GM12878 (cell line): ENCODE measurements at regions not wholly inside any gene's neighbourhood (a gene's known extent, or its start where the extent isn't known, plus 50 kb on each side); places are given as distances from the start of the nearest gene placed in this dataset.

ENCODE experiments used
- ATAC-seq: fragments of 200-7000 bp; cut with Tn5 transposase; 3 replicates; pipeline ENCODE4 v1.9.1; 2020; ENCODE audit warnings: mild to moderate bottlenecking, moderate library complexity
- BruUV-seq: library from RNA; stranded (reverse); fragments of 400-500 nt; replicated peaks from 2 replicates; lab custom pipeline; 2021; lab: Mats Ljungman, UMichigan
- CTCF ChIA-PET: fragments of 300-600 bp; sonication (Branson Sonifier 250); formaldehyde crosslinking; extraction: SDS; loops from one replicate; lab custom pipeline; 2021; ENCODE audit warnings: inconsistent platforms; lab: Yijun Ruan, JAX
- POLR2A ChIA-PET: fragments of 350-600 bp; formaldehyde crosslinking; extraction: SDS; loops from one replicate; lab custom pipeline; 2021; ENCODE audit warnings: inconsistent platforms; lab: Charles Lee
- RAD21 ChIA-PET: fragments of 300-600 bp; sonication (Branson Sonifier 250); formaldehyde crosslinking; loops from one replicate; lab custom pipeline; 2023; ENCODE audit warnings: antibody characterized with exemption; ENCODE audit not compliant: unreplicated experiment; lab: Charles Lee
- SMC1A ChIA-PET: fragments of 300-600 bp; sonication (Branson Sonifier 250); formaldehyde crosslinking; loops from one replicate; lab custom pipeline; 2023; ENCODE audit not compliant: unreplicated experiment, uncharacterized antibody; lab: Charles Lee
- DNase-seq: peaks from one replicate; pipeline ENCODE4 v3.0.0-alpha.2; 2011; ENCODE audit warnings: low read depth, low spot score
- FAIRE-seq: peaks from 3 replicates; lab custom pipeline; 2011; peaks lifted over from hg19 to GRCh38; lab: Jason Lieb, UNC
- H2AFZ ChIP-seq: 2 replicates; pipeline ENCODE4 v1.6.0; 2011; ENCODE audit warnings: low read depth, low read length, control low read depth; ENCODE audit not compliant: control insufficient read depth
- H3K27ac ChIP-seq: 2 replicates; pipeline ENCODE4 v1.5.1; 2011; ENCODE audit warnings: control low read depth; ENCODE audit not compliant: control insufficient read depth, insufficient read depth
- H3K27me3 ChIP-seq, 2 experiments: replicated peaks in 1 of 2; 2 replicates each; pipeline versions ENCODE4 v1.6.0 to v1.6.1; 2011; ENCODE audit warnings: low read length in 1 of 2; ENCODE audit not compliant: control insufficient read depth in 2 of 2, insufficient read depth in 2 of 2
- H3K36me3 ChIP-seq, 2 experiments: 2 replicates each; pipeline ENCODE4 v1.5.1; 2011; ENCODE audit warnings: low read length in 1 of 2; ENCODE audit not compliant: control insufficient read depth in 2 of 2, insufficient read depth in 2 of 2
- H3K4me1 ChIP-seq: 2 replicates; pipeline ENCODE4 v1.6.1; 2011; ENCODE audit warnings: mild to moderate bottlenecking, low read length, moderate library complexity, mixed read lengths; ENCODE audit not compliant: control insufficient read depth, insufficient read depth
- H3K4me2 ChIP-seq: 2 replicates; pipeline ENCODE4 v1.6.0; 2011; ENCODE audit warnings: control low read depth; ENCODE audit not compliant: control insufficient read depth, insufficient read depth
- H3K4me3 ChIP-seq: fragments of 200-600 bp; sonication (generic); 2 replicates; pipeline ENCODE4 v1.5.1; 2016
- H3K79me2 ChIP-seq: 2 replicates; pipeline ENCODE4 v1.6.0; 2011; ENCODE audit warnings: low read length; ENCODE audit not compliant: control insufficient read depth, insufficient read depth
- H3K9ac ChIP-seq: 2 replicates; pipeline ENCODE4 v1.8.0; 2011; ENCODE audit warnings: low read length, control low read depth, mixed read lengths; ENCODE audit not compliant: control insufficient read depth, insufficient read depth
- H3K9me3 ChIP-seq: replicated peaks from 3 replicates; pipeline ENCODE4 v1.5.1; 2011; ENCODE audit warnings: mild to moderate bottlenecking, low read length; ENCODE audit not compliant: control insufficient read depth, insufficient read depth
- H4K20me1 ChIP-seq: 2 replicates; pipeline ENCODE4 v1.6.0; 2011; ENCODE audit not compliant: control insufficient read depth, insufficient read depth
- BCLAF1 ChIP-seq: fragments of 450-650 bp; IDR thresholded peaks from 2 replicates; pipeline ENCODE4 v1.6.1; 2017; ENCODE audit warnings: antibody characterized with exemption, mild to moderate bottlenecking, moderate library complexity
- NFIC ChIP-seq: IDR thresholded peaks from 2 replicates; pipeline ENCODE4 v1.6.1; 2012; ENCODE audit warnings: low read depth, mild to moderate bottlenecking, inconsistent platforms, low read length, moderate library complexity
- TCF7 ChIP-seq: IDR thresholded peaks from 2 replicates; pipeline ENCODE4 v1.6.1; 2014; ENCODE audit warnings: antibody characterized with exemption, borderline replicate concordance
- ZBTB33 ChIP-seq: fragments of 450-650 bp; IDR thresholded peaks from 2 replicates; pipeline ENCODE4 v1.6.1; 2017; ENCODE audit warnings: mild to moderate bottlenecking
- ZNF274 ChIP-seq: IDR thresholded peaks from one replicate; pipeline ENCODE4 v1.8.0; 2011; ENCODE audit not compliant: insufficient read length, insufficient read depth
- WGBS: methylation state at CpG from one replicate; pipeline ENCODE4 v1.1.6; 2016; ENCODE audit warnings: low lambda C conversion rate; ENCODE audit not compliant: insufficient replicate concordance, insufficient coverage; ENCODE audit errors: missing lambda C conversion rate; 5-methylcytosine and 5-hydroxymethylcytosine counted together
- in situ Hi-C: fragments of 300-500 bp; cut with MboI; formaldehyde crosslinking; loops from 9 replicates; pipeline ENCODE4 v1.14.3; 2018; ENCODE audit warnings: mixed read lengths
- intact Hi-C: fragments of 100-400 bp; cut with micrococcal nuclease; formaldehyde crosslinking; loops from one replicate; pipeline ENCODE4 v1.14.2; 2022; ENCODE audit not compliant: unreplicated experiment
- TF ChIP-seq, protein P1 (sequence below), 3 experiments: IDR thresholded peaks in 2 of 3; conservative IDR thresholded peaks in 1 of 3; 2 replicates each; pipeline ENCODE4 v1.5.1; 2011; ENCODE audit warnings: low read depth in 3 of 3, low read length in 3 of 3, mild to moderate bottlenecking in 3 of 3, control low read depth in 2 of 3, moderate library complexity in 2 of 3, inconsistent platforms in 1 of 3, mixed read lengths in 1 of 3; ENCODE audit not compliant: control insufficient read depth in 2 of 3, insufficient read depth in 1 of 3; ENCODE audit errors: extremely low read depth in 1 of 3
- TF ChIP-seq, protein P2 (sequence below): fragments of 450-650 bp; IDR thresholded peaks from 2 replicates; pipeline ENCODE4 v1.6.1; 2017; ENCODE audit warnings: mild to moderate bottlenecking, low read depth, inconsistent platforms; ENCODE audit not compliant: poor library complexity, severe bottlenecking
- TF ChIP-seq, protein P3 (sequence below): fragments of 450-650 bp; IDR thresholded peaks from 2 replicates; pipeline ENCODE4 v1.6.1; 2016; ENCODE audit warnings: mild to moderate bottlenecking

DNA sequence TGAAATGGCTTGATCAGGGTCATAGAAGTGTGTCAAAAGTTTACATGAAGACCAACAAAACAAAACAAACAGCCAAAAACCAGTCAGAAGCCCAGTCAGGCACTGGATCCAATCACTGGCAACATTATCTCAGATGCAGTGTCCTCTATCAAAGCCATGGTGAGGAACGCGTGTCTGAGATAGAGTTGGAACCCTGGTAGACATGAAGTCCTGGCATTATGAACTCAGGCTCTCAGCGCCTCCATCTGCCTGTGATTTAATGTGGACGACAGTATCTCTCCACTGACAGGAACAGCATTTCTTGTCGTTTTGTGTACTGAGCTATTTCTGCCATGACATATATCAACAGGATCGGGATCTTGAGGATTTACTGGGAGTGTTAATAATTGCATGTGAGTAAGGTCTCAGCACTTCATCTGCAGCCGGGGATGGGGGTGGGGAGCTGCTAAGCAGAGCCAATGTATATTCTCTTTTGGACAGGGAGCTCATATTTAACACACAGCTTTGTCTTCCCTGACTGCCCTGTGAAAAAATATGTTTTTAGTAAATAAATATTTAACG is 1120.0 kb downstream of the IGSF11 start:
- Histone ChIP-seq H3K4me2 (no peak overlapping the region), H3K36me3 (no peaks in the 10 kb centered on the region), H3K9me3 (no peaks in the 10 kb centered on the region), H3K4me3 (no peak overlapping the region), H3K9ac (no peak overlapping the region), H3K79me2 (no peaks in the 10 kb centered on the region), H2AFZ (no peak overlapping the region), H3K27ac (no peak overlapping the region), H4K20me1 (no peaks in the 10 kb centered on the region), H3K27me3 (no peaks in the 10 kb centered on the region), H3K4me1 (no peaks in the 10 kb centered on the region)
- ChIA-PET SMC1A (no interaction called here), POLR2A (no interaction called here), RAD21 (no interaction called here), CTCF (interaction anchor here (0.7 to 0.8 kb wide), 2 partner anchors 11 to 471 kb away, joined by 3 read pairs; no protein-coding TSS in a partner anchor)
- ATAC-seq (no peak), FAIRE-seq (no peak), DNase-seq (no peak)
- 39% methylated on average over 8 of the region's 8 CpGs for WGBS
- in situ Hi-C loops: no loop called here
- intact Hi-C loops: no loop called here
- BruUV-seq: no TSS peak
- TF ChIP-seq ZNF274 (no peak), ZBTB33 (no peak), TCF7 (no peak), BCLAF1 (no peak), NFIC (no peak)
- TF ChIP-seq, protein P1, sequence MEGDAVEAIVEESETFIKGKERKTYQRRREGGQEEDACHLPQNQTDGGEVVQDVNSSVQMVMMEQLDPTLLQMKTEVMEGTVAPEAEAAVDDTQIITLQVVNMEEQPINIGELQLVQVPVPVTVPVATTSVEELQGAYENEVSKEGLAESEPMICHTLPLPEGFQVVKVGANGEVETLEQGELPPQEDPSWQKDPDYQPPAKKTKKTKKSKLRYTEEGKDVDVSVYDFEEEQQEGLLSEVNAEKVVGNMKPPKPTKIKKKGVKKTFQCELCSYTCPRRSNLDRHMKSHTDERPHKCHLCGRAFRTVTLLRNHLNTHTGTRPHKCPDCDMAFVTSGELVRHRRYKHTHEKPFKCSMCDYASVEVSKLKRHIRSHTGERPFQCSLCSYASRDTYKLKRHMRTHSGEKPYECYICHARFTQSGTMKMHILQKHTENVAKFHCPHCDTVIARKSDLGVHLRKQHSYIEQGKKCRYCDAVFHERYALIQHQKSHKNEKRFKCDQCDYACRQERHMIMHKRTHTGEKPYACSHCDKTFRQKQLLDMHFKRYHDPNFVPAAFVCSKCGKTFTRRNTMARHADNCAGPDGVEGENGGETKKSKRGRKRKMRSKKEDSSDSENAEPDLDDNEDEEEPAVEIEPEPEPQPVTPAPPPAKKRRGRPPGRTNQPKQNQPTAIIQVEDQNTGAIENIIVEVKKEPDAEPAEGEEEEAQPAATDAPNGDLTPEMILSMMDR (IDR thresholded peaks at IDR 0.05 in 2 of 3, conservative IDR thresholded peaks at IDR 0.05 in 1 of 3; ENCODE audit: control insufficient read depth in 2 of 3, extremely low read depth in 1 of 3, insufficient read depth in 1 of 3, low read depth in 3 of 3, low read length in 3 of 3): no peak
- TF ChIP-seq, protein P2, sequence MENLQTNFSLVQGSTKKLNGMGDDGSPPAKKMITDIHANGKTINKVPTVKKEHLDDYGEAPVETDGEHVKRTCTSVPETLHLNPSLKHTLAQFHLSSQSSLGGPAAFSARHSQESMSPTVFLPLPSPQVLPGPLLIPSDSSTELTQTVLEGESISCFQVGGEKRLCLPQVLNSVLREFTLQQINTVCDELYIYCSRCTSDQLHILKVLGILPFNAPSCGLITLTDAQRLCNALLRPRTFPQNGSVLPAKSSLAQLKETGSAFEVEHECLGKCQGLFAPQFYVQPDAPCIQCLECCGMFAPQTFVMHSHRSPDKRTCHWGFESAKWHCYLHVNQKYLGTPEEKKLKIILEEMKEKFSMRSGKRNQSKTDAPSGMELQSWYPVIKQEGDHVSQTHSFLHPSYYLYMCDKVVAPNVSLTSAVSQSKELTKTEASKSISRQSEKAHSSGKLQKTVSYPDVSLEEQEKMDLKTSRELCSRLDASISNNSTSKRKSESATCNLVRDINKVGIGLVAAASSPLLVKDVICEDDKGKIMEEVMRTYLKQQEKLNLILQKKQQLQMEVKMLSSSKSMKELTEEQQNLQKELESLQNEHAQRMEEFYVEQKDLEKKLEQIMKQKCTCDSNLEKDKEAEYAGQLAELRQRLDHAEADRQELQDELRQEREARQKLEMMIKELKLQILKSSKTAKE: no peak
- TF ChIP-seq, protein P3, sequence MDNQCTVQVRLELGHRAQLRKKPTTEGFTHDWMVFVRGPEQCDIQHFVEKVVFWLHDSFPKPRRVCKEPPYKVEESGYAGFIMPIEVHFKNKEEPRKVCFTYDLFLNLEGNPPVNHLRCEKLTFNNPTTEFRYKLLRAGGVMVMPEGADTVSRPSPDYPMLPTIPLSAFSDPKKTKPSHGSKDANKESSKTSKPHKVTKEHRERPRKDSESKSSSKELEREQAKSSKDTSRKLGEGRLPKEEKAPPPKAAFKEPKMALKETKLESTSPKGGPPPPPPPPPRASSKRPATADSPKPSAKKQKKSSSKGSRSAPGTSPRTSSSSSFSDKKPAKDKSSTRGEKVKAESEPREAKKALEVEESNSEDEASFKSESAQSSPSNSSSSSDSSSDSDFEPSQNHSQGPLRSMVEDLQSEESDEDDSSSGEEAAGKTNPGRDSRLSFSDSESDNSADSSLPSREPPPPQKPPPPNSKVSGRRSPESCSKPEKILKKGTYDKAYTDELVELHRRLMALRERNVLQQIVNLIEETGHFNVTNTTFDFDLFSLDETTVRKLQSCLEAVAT: no peak
